ENCODE measurements at regions not wholly inside any gene's neighbourhood (a gene's known extent, or its start where the extent isn't known, plus 50 kb on each side); places are given as distances from the start of the nearest gene placed in this dataset.
"Not testable (repeated sequence)": the region's sequence is repeated elsewhere in the genome, so short reads cannot be mapped to it uniquely, and the experiment has no call there.

GRCh38 chr18:60182223-60182622, 190.4 kb downstream of the MC4R start (continued):
- no peak for TF ChIP-seq USF2 (IDR thresholded peaks at IDR 0.05; ENCODE audit: borderline replicate concordance, low read depth, low read length)
- TF ChIP-seq POLR2AphosphoS5 (IDR thresholded peaks at IDR 0.05; ENCODE audit: low read depth, low read length): no peak

DNA sequence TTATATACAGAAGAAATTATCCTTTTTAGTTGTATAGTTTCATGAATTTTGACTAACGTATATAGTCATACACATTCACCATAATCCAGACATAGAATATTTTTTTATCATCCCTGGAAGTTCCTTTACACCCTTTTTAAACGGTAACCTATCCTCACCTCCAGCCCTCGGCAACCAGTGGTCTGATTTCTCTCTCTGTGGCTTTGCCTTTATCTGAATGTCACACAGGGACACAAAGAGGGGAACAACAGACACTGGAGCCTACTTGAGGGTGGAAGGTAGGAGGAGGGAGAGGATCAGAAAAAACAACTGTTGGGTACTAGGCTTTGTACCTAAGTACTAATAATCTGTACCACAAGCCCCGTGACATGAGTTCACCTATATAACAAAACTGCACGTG, 191.9 kb downstream of the MC4R start:
- WGBS (ENCODE audit: low lambda C conversion rate): 86% methylated on average over 5 of the region's 5 CpGs
- Histone ChIP-seq H3K36me3 (replicated peaks in 1 of 2; ENCODE audit: control insufficient read depth in 1 of 2, insufficient read depth in 2 of 2, low read length in 1 of 2) (no peaks in the 10 kb centered on the region), H3K79me2 (ENCODE audit: insufficient read depth) (no peaks in the 10 kb centered on the region), H3F3A (replicated peaks; ENCODE audit: insufficient read depth) (no peaks in the 10 kb centered on the region), H3K4me2 (no peak overlapping the region), H3K9me3 (no peaks in the 10 kb centered on the region), H3K4me1 (ENCODE audit: control insufficient read depth in 1 of 2, insufficient read depth in 2 of 2, low read depth in 1 of 2, low read length in 1 of 2) (peaks cover 0 to 5% of the 10 kb centered on the region in 2 experiments; a peak in 2 of 4 replicates), H3K9me2 (no peaks in the 10 kb centered on the region), H3K9ac (no peak overlapping the region), H4K20me1 (ENCODE audit: insufficient read depth) (no peaks in the 10 kb centered on the region), H3K4me3 (ENCODE audit: low read depth in 2 of 2, low read length in 1 of 2) (no peak overlapping the region), H2AFZ (ENCODE audit: low read depth) (no peak overlapping the region), H3K27ac (ENCODE audit: low read depth in 2 of 2, low read length in 1 of 2) (0 out of 4 replicates have a peak overlapping the region, but pooled peaks of 1 of the 2 experiments have one; percentile 11), H3K27me3 (ENCODE audit: insufficient read depth) (no peaks in the 10 kb centered on the region)
- TF ChIP-seq SIN3A (IDR thresholded peaks at IDR 0.05; ENCODE audit: borderline replicate concordance, low read depth, low read length): no peak
- TF ChIP-seq NFIC (IDR thresholded peaks at IDR 0.05; ENCODE audit: borderline replicate concordance): no peak
- TF ChIP-seq RFX5 (IDR thresholded peaks at IDR 0.05; ENCODE audit: low read length): no peak
- no peak for TF ChIP-seq GABPA (IDR thresholded peaks at IDR 0.05; ENCODE audit: low read depth)
- no peak for TF ChIP-seq POLR2AphosphoS5 (IDR thresholded peaks at IDR 0.05; ENCODE audit: low read depth, low read length)
- DNase-seq: no peak
- CTCF ChIA-PET: interaction anchor here (0.7 to 1.4 kb wide), 3 partner anchors 182 to 193 kb away, joined by 3 read pairs; no protein-coding TSS in a partner anchor
- POLR2A ChIA-PET: no interaction called here

DNA sequence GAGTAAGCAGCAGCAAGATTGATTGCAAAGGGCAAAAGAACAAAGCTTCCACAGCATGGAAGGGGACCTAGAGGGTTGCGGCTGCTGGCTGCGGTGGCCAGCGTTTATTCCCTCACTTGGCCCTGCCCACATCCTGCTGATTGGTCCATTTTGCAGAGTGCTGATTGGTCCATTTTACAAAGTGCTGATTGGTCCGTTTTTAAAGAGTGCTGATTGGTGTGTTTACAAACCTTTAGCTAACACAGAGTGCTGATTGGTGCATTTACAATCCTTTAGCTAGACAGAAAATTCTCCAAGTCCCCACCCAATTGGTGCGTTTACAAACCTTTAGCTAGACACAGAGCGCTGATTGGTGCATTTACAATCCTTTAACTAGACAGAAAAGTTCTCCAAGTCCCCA, 194.4 kb downstream of the MC4R start:
- H3K79me2 ChIP-seq (ENCODE audit: insufficient read depth); H3K9me2 ChIP-seq; H3K9ac ChIP-seq; H3F3A ChIP-seq (replicated peaks; ENCODE audit: insufficient read depth); H3K4me1 ChIP-seq (ENCODE audit: control insufficient read depth in 1 of 2, insufficient read depth in 2 of 2, low read depth in 1 of 2, low read length in 1 of 2); H3K27ac ChIP-seq (ENCODE audit: low read depth in 2 of 2, low read length in 1 of 2); H3K36me3 ChIP-seq (replicated peaks in 1 of 2; ENCODE audit: control insufficient read depth in 1 of 2, insufficient read depth in 2 of 2, low read length in 1 of 2); CTCF ChIA-PET; H3K4me3 ChIP-seq (ENCODE audit: low read depth in 2 of 2, low read length in 1 of 2); H3K27me3 ChIP-seq (ENCODE audit: insufficient read depth); H3K4me2 ChIP-seq; H2AFZ ChIP-seq (ENCODE audit: low read depth); H4K20me1 ChIP-seq (ENCODE audit: insufficient read depth); H3K9me3 ChIP-seq; DNase-seq; POLR2A ChIA-PET: not testable (repeated sequence)
- 96% methylated on average over 6 of the region's 6 CpGs for WGBS (ENCODE audit: low lambda C conversion rate)

DNA sequence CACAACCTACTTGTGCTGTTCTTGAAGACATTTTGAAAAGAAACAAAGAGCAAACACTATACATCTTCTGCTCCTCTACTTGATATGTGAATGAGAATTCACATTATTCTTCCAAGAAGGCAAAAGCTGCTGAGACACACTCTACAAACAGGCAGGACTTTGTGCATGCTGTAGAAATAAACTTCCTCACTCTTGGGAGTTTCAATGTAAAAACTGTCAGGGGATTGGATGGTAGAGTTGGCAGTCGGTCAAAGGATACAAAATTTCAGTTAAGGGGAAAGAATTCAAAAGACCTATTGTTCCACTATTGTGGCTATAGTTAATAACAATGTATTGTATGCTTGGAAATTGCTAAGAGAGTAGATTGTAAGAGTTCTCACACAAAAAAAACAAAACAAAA, 196.3 kb downstream of the MC4R start:
- Histone ChIP-seq H4K20me1 (ENCODE audit: insufficient read depth) (no peaks in the 10 kb centered on the region), H2AFZ (ENCODE audit: low read depth) (no peak overlapping the region), H3K36me3 (replicated peaks in 1 of 2; ENCODE audit: control insufficient read depth in 1 of 2, insufficient read depth in 2 of 2, low read length in 1 of 2) (no peaks in the 10 kb centered on the region), H3K79me2 (ENCODE audit: insufficient read depth) (no peaks in the 10 kb centered on the region), H3K9me2 (no peaks in the 10 kb centered on the region), H3K4me3 (ENCODE audit: low read depth in 2 of 2, low read length in 1 of 2) (no peak overlapping the region), H3K27ac (ENCODE audit: low read depth in 2 of 2, low read length in 1 of 2) (no peak overlapping the region), H3K9ac (no peak overlapping the region), H3K9me3 (no peaks in the 10 kb centered on the region), H3K27me3 (ENCODE audit: insufficient read depth) (no peaks in the 10 kb centered on the region), H3K4me1 (ENCODE audit: control insufficient read depth in 1 of 2, insufficient read depth in 2 of 2, low read depth in 1 of 2, low read length in 1 of 2) (no peaks in the 10 kb centered on the region; a peak in 2 of 4 replicates), H3F3A (replicated peaks; ENCODE audit: insufficient read depth) (no peaks in the 10 kb centered on the region), H3K4me2 (no peak overlapping the region)
- ChIA-PET POLR2A (no interaction called here), CTCF (no interaction called here)
- TF ChIP-seq RAD21 (IDR thresholded peaks at IDR 0.05; ENCODE audit: low read length) (no peak), JUND (IDR thresholded peaks at IDR 0.05) (no peak), GABPA (IDR thresholded peaks at IDR 0.05; ENCODE audit: low read depth) (no peak), MAX (IDR thresholded peaks at IDR 0.05; ENCODE audit: low read depth) (no peak)
- 86% methylated on average over 1 of the region's 1 CpG for WGBS (ENCODE audit: low lambda C conversion rate)
- no peak for DNase-seq
